ENCODE measurements at regions not wholly inside any gene's neighbourhood (a gene's known extent, or its start where the extent isn't known, plus 50 kb on each side); places are given as distances from the start of the nearest gene placed in this dataset.
"Not testable (repeated sequence)": the region's sequence is repeated elsewhere in the genome, so short reads cannot be mapped to it uniquely, and the experiment has no call there.

GRCh38 chrX:152079768-152080167 lies 58.6 kb downstream of the MAGEA10 start:
- no peak for DNase-seq (ENCODE audit: low read depth, low spot score)

- DNase-seq (ENCODE audit: low read depth, low spot score): no peak
These were observed 64.2 kb downstream of the MAGEA10 start for GRCh38 chrX:152074163-152074562.

- peak; percentile 33 for DNase-seq (ENCODE audit: low read depth, low spot score)
These were observed 66.1 kb downstream of the MAGEA10 start for GRCh38 chrX:152072236-152072635.

- no peak for DNase-seq (ENCODE audit: low read depth, low spot score)
These were observed 68.2 kb downstream of the MAGEA10 start for GRCh38 chrX:152070144-152070543.

- DNase-seq (ENCODE audit: low read depth, low spot score): no peak
These were observed 76.8 kb downstream of the MAGEA10 start for GRCh38 chrX:152061557-152061956.

- DNase-seq (ENCODE audit: low read depth, low spot score): no peak
These were observed 77.3 kb downstream of the MAGEA10 start for GRCh38 chrX:152061083-152061482.

- not testable (repeated sequence) for DNase-seq (ENCODE audit: low read depth, low spot score)
These were observed 76.1 kb upstream of the GABRE start for GRCh38 chrX:152050623-152051022.

- no peak for DNase-seq (ENCODE audit: low read depth, low spot score)
These were observed 69.9 kb upstream of the GABRE start for GRCh38 chrX:152044383-152044782.

- DNase-seq (ENCODE audit: low read depth, low spot score): no peak
These were observed 64.3 kb upstream of the GABRE start for GRCh38 chrX:152038804-152039203.

- DNase-seq (ENCODE audit: low read depth, low spot score): no peak
These were observed 62.7 kb upstream of the GABRE start for GRCh38 chrX:152037183-152037582.

- not testable (repeated sequence) for DNase-seq (ENCODE audit: low read depth, low spot score)
These were observed 56.9 kb upstream of the GABRE start for GRCh38 chrX:152031346-152031745.

GRCh38 chrX:152028579-152028978 lies 54.1 kb upstream of the GABRE start:
- DNase-seq (ENCODE audit: low read depth, low spot score): no peak

GRCh38 chrX:152025656-152026440 lies 51.4 kb upstream of the GABRE start:
- no peak for DNase-seq (ENCODE audit: low read depth, low spot score)

- no peak for DNase-seq (ENCODE audit: low read depth, low spot score)
These were observed 50.2 kb upstream of the GABRE start for GRCh38 chrX:152024710-152025109.

All from smooth muscle cell of the brain vasculature (primary cell).